ENCODE measurements at regions not wholly inside any gene's neighbourhood (a gene's known extent, or its start where the extent isn't known, plus 50 kb on each side); places are given as distances from the start of the nearest gene placed in this dataset.

DNA sequence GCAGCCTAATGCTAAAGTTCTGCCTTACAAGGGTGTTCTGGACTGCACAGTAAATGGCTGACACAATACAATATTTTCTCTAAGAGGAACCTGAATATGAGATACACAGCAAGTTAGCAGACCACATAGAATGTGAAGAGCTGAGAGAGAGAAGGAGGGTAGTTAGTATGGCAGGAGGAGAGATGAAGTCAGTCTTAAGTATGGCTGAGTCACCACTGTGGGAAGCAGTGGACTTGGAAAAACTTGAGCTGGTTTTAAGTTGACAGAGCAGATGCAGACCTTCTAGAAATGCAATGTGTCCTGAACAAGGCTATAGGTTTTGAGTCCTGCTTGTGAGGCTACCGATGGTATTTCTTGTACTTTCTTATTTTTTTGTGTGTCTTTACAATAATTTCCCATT, 172.5 kb downstream of the SH2D1A start:
- no peak for DNase-seq (ENCODE audit: low read depth)
- TF ChIP-seq, protein P1, sequence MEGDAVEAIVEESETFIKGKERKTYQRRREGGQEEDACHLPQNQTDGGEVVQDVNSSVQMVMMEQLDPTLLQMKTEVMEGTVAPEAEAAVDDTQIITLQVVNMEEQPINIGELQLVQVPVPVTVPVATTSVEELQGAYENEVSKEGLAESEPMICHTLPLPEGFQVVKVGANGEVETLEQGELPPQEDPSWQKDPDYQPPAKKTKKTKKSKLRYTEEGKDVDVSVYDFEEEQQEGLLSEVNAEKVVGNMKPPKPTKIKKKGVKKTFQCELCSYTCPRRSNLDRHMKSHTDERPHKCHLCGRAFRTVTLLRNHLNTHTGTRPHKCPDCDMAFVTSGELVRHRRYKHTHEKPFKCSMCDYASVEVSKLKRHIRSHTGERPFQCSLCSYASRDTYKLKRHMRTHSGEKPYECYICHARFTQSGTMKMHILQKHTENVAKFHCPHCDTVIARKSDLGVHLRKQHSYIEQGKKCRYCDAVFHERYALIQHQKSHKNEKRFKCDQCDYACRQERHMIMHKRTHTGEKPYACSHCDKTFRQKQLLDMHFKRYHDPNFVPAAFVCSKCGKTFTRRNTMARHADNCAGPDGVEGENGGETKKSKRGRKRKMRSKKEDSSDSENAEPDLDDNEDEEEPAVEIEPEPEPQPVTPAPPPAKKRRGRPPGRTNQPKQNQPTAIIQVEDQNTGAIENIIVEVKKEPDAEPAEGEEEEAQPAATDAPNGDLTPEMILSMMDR (IDR thresholded peaks at IDR 0.05; ENCODE audit: insufficient read depth, low read depth, low read length, missing control alignments), result no peak
- no peak overlapping the region for H3K4me3 ChIP-seq (ENCODE audit: low read depth, low read length)

DNA sequence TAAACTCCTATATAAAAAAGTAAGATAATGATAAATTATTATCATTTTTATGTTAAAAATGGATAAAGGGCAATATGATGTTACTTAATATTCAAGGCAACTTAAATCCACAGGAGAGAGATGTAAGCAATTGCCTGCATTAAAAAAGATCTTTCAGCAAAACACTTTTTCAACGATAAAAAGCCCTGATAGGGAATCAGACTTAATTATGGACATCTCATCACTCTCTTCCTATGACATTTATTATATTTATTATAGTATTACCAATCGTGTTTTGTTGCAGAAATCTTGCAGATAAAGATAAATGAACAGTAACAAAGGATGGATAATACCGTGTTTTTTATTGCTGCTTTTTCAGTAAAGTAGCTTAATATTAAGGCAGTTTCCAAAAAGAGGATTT, 178.5 kb downstream of the SH2D1A start:
- DNase-seq (ENCODE audit: low read depth), result no peak
- TF ChIP-seq, protein P1 (IDR thresholded peaks at IDR 0.05; ENCODE audit: insufficient read depth, low read depth, low read length, missing control alignments), result no peak
- H3K4me3 ChIP-seq (ENCODE audit: low read depth, low read length), result no peak overlapping the region

DNA sequence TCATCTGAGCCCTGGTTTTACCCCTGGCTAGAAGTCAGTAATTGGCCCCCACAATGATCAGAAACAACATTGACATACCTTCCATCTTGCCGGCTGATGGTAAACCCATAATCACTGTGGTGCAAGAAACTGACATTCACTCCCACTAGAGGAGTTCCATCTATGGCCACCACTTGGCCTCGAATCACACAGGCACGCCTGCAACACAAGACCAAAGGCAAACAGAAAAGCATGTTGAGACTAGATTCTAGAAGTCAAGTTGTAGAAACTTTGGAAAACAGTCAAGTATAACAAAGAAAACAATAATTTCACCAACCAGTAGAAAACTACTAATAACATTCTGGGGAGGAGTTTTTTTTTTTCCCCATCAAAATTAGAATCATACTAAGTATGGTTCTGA, 183.4 kb downstream of the SH2D1A start:
- H3K4me3 ChIP-seq (ENCODE audit: low read depth, low read length), result no peak overlapping the region
- TF ChIP-seq, protein P1 (IDR thresholded peaks at IDR 0.05; ENCODE audit: insufficient read depth, low read depth, low read length, missing control alignments), result no peak
- DNase-seq (ENCODE audit: low read depth), result no peak

DNA sequence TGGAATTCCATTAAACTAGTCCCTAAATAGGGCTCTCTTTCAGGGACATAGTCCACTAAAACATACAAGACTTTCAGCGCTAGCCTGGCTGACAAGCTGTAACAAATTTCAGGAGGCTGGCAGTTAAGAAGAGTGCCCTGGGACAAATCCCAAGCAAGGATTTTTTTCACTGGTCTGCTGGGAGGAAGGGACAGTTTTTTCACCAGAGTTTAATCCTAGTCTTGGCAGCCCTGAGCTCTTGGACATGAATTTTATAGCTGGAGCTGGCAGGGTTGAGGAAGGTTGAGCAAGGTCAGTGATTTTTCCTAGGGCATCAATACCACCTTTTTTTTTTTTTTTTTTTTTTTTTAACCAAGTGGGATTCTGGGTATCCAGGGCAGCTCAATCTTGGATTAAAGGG, 184.4 kb downstream of the SH2D1A start:
- DNase-seq (ENCODE audit: low read depth), result no peak
- no peak overlapping the region for H3K4me3 ChIP-seq (ENCODE audit: low read depth, low read length)
- TF ChIP-seq, protein P1 (IDR thresholded peaks at IDR 0.05; ENCODE audit: insufficient read depth, low read depth, low read length, missing control alignments), result no peak

DNA sequence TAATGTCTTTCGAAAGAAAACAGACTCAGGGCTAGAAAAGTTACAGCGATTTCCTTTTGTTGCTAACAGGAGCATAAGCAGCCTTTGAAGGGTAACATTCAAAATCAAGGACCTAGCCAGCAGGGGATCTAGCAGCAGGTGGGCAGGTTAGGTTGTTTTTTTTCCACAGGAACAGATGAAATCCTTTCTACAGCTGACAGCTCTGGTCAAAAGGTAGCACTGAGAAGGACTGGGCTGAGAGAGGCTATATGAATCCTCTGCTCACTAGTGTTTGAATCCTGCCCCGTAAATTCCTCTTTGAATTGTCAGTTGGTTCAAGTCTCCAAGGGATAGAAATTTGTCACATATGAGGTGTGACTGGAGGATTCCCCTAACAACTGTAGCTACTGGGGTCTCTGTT, 188.2 kb downstream of the SH2D1A start:
- no peak overlapping the region for H3K4me3 ChIP-seq (ENCODE audit: low read depth, low read length)
- TF ChIP-seq, protein P1 (IDR thresholded peaks at IDR 0.05; ENCODE audit: insufficient read depth, low read depth, low read length, missing control alignments), result no peak

DNA sequence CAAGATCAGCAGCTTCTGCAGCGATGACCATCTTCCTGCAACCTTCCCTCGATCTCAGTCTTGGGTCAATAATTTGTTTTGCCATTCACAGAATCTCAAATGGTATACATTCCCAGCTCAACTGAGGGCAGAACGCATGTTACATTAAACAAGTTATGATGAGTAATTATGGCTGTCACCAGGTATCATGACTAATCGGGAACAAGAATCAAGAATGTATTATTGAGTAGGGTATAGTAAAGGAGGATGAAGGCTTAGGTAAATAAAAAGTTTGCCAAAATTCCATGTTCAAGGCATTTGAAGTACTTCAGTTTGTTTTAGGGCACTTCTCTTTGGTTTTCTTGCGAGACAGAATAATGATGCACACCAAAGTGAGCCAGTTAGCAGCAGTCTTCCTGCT, 194.1 kb downstream of the SH2D1A start:
- no peak for DNase-seq (ENCODE audit: low read depth)
- TF ChIP-seq, protein P1 (IDR thresholded peaks at IDR 0.05; ENCODE audit: insufficient read depth, low read depth, low read length, missing control alignments), result no peak
- H3K4me3 ChIP-seq (ENCODE audit: low read depth, low read length), result no peak overlapping the region

More for the DNA sequence above, 188.2 kb downstream of the SH2D1A start:
- DNase-seq (ENCODE audit: low read depth), result no peak

DNA sequence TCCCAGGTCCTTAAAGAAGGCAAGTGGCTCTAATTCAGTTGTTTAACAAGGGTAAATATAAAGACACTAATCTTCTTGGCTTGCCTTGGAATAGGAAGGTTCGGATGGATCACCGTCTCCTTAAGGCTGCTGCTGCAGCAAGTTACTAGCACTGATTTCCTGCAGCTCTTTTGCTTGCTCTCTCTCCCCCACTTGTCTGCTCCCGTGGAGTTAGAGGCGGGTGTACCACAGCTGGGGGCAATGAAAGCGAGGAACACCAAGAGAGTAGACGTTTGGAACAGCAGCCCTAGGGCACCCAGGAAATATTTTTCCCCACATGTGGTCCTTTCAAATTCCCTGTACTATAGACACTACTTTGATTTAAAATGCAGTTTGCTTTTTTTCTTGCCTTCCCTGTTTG, 202.2 kb downstream of the SH2D1A start:
- no peak for DNase-seq (ENCODE audit: low read depth)
- TF ChIP-seq, protein P1 (IDR thresholded peaks at IDR 0.05; ENCODE audit: insufficient read depth, low read depth, low read length, missing control alignments), result no peak
- no peak overlapping the region for H3K4me3 ChIP-seq (ENCODE audit: low read depth, low read length)
